Liver (tissue), 3 donors: ENCODE measurements at regions not wholly inside any gene's neighbourhood (a gene's known extent, or its start where the extent isn't known, plus 50 kb on each side); places are given as distances from the start of the nearest gene placed in this dataset.

Experiments used
- CTCF ChIP-seq: fragments of 150-350 bp; IDR thresholded peaks from 2 replicates; pipeline ENCODE4 v1.5.1; 2017; ENCODE audit warnings: improper control_type of control experiment, low read depth, low read length; ENCODE audit not compliant: missing input control
- EGR1 ChIP-seq, 2 donors: IDR thresholded peaks; 2 replicates each; pipeline ENCODE4 v1.6.1; 2016 to 2018; ENCODE audit warnings: antibody characterized with exemption in 2 of 2, low read depth in 2 of 2
- FOXA2 ChIP-seq: IDR thresholded peaks from 2 replicates; pipeline ENCODE4 v1.6.1; 2016; ENCODE audit warnings: antibody characterized with exemption
- SP1 ChIP-seq: IDR thresholded peaks from 2 replicates; pipeline ENCODE4 v1.6.1; 2018; ENCODE audit warnings: antibody characterized with exemption, mild to moderate bottlenecking
- YY1 ChIP-seq: IDR thresholded peaks from 2 replicates; pipeline ENCODE4 v1.6.1; 2016; ENCODE audit warnings: antibody characterized with exemption, mild to moderate bottlenecking
- donor health status: healthy.
- donor health status: healthy.

- TF ChIP-seq CTCF (no peak), FOXA2 (no peak), SP1 (no peak), YY1 (no peak), EGR1 (IDR thresholded peaks at IDR 0.05; ENCODE audit: low read depth in 2 of 2) (no peak)
Observed at GRCh38 chr7:52447581-52448180, 587.8 kb upstream of the POM121L12 start.
